CD14-positive monocyte (primary cell): ENCODE measurements at regions not wholly inside any gene's neighbourhood (a gene's known extent, or its start where the extent isn't known, plus 50 kb on each side); places are given as distances from the start of the nearest gene placed in this dataset.

Source experiments
- DNase-seq, 3 donors: peaks; one replicate each; pipeline ENCODE4 v3.0.0-alpha.2; 2011 to 2022
- H2AFZ ChIP-seq: 2 replicates; pipeline ENCODE4 v1.6.0; 2012; ENCODE audit warnings: mild to moderate bottlenecking, low read depth, low read length, inconsistent platforms; ENCODE audit not compliant: insufficient read depth, poor library complexity, severe bottlenecking
- H3K27ac ChIP-seq, 2 donors: 1 replicate in 1 of 2; 2 replicates in 1 of 2; pipeline ENCODE4 v1.5.1; 2012 to 2013; ENCODE audit warnings: low read length in 2 of 2, control low read depth in 1 of 2, inconsistent platforms in 1 of 2, low read depth in 1 of 2, mild to moderate bottlenecking in 1 of 2
- H3K27me3 ChIP-seq, 2 donors: one replicate each; pipeline versions ENCODE4 v1.6.0 to v1.6.1; 2011 to 2013; ENCODE audit warnings: low read length in 2 of 2; ENCODE audit not compliant: control insufficient read depth in 2 of 2, insufficient read depth in 2 of 2
- H3K36me3 ChIP-seq, 2 donors: replicated peaks in 1 of 2; 1 replicate in 1 of 2; 2 replicates in 1 of 2; pipeline versions ENCODE4 v1.5.1 to v1.6.1; 2012 to 2013; ENCODE audit warnings: low read length in 2 of 2, control low read depth in 1 of 2, inconsistent platforms in 1 of 2, mild to moderate bottlenecking in 1 of 2; ENCODE audit not compliant: insufficient read depth in 2 of 2, control insufficient read depth in 1 of 2
- H3K4me1 ChIP-seq, 2 donors: 1 replicate in 1 of 2; 2 replicates in 1 of 2; pipeline versions ENCODE4 v1.5.1 to v1.6.1; 2012 to 2013; ENCODE audit warnings: low read length in 2 of 2, control low read depth in 1 of 2, inconsistent platforms in 1 of 2, mild to moderate bottlenecking in 1 of 2, moderate library complexity in 1 of 2; ENCODE audit not compliant: insufficient read depth in 2 of 2, control insufficient read depth in 1 of 2
- H3K4me2 ChIP-seq: replicated peaks from 2 replicates; pipeline ENCODE3; 2012; ENCODE audit warnings: low read length, moderate library complexity, mild to moderate bottlenecking; ENCODE audit not compliant: poor library complexity, severe bottlenecking; ENCODE audit errors: extremely low read depth
- H3K4me3 ChIP-seq, 3 experiments: fragments of 200-600 bp in 1 of 3; sonication (generic) in 1 of 3; replicated peaks in 1 of 3; 1 replicate in 2 of 3; 2 replicates in 1 of 3; pipeline ENCODE4 v1.5.1; 2011 to 2013; ENCODE audit warnings: low read length in 3 of 3, mild to moderate bottlenecking in 3 of 3, control low read depth in 2 of 3, low read depth in 2 of 3, inconsistent platforms in 1 of 3, moderate library complexity in 1 of 3
- H3K79me2 ChIP-seq: 2 replicates; pipeline ENCODE4 v1.6.0; 2012; ENCODE audit warnings: mild to moderate bottlenecking, control low read depth, inconsistent platforms, low read length, moderate library complexity; ENCODE audit not compliant: insufficient read depth
- H3K9ac ChIP-seq: 2 replicates; pipeline ENCODE4 v1.6.0; 2017; ENCODE audit warnings: low read length, mild to moderate bottlenecking; ENCODE audit not compliant: insufficient read depth, poor library complexity, severe bottlenecking
- H3K9me3 ChIP-seq, 2 donors: replicated peaks in 1 of 2; 1 replicate in 1 of 2; 2 replicates in 1 of 2; pipeline versions ENCODE4 v1.5.1 to v1.6.1; 2012 to 2013; ENCODE audit warnings: low read length in 2 of 2, control low read depth in 1 of 2; ENCODE audit not compliant: control insufficient read depth in 1 of 2, insufficient read depth in 1 of 2
- H4K20me1 ChIP-seq: 2 replicates; pipeline ENCODE4 v1.6.0; 2012; ENCODE audit warnings: mild to moderate bottlenecking, low read length, control low read depth, moderate library complexity; ENCODE audit not compliant: insufficient read depth
- H3K27ac Mint-ChIP-seq, 7 donors: one replicate each; pipeline ENCODE4 v1.8.0; 2020; ENCODE audit warnings: mild to moderate bottlenecking in 7 of 7, mixed read lengths in 7 of 7, moderate library complexity in 6 of 7, inconsistent platforms in 2 of 7
- H3K27me3 Mint-ChIP-seq, 3 donors: one replicate each; pipeline ENCODE4 v1.8.0; 2021 to 2022; ENCODE audit warnings: low read depth in 3 of 3, mild to moderate bottlenecking in 3 of 3, mixed read lengths in 3 of 3, moderate library complexity in 3 of 3, inconsistent platforms in 1 of 3
- H3K36me3 Mint-ChIP-seq, 2 donors: one replicate each; pipeline ENCODE4 v1.8.0; 2020; ENCODE audit warnings: mixed read lengths in 2 of 2, inconsistent platforms in 1 of 2, mild to moderate bottlenecking in 1 of 2
- H3K4me1 Mint-ChIP-seq: one replicate; pipeline ENCODE4 v1.8.0; 2020; ENCODE audit warnings: mild to moderate bottlenecking, mixed read lengths
- H3K4me3 Mint-ChIP-seq, 2 donors: one replicate each; pipeline ENCODE4 v1.8.0; 2020; ENCODE audit warnings: mild to moderate bottlenecking in 2 of 2, mixed read lengths in 2 of 2, moderate library complexity in 1 of 2
- H3K9me3 Mint-ChIP-seq, 7 donors: one replicate each; pipeline ENCODE4 v1.8.0; 2020 to 2022; ENCODE audit warnings: mixed read lengths in 7 of 7, mild to moderate bottlenecking in 6 of 7, moderate library complexity in 6 of 7, inconsistent platforms in 2 of 7
- CTCF ChIP-seq: fragments of 200-600 bp; IDR thresholded peaks from one replicate; pipeline ENCODE4 v1.8.0; 2022; ENCODE audit warnings: antibody characterized with exemption, mild to moderate bottlenecking
- WGBS: methylation state at CpG from one replicate; pipeline ENCODE4 v1.1.5; 2013; ENCODE audit warnings: missing lambda C conversion rate; ENCODE audit not compliant: insufficient coverage; 5-methylcytosine and 5-hydroxymethylcytosine counted together
- intact Hi-C, 2 donors: fragments of 100-400 bp; cut with micrococcal nuclease; formaldehyde crosslinking; loops; one replicate each; pipeline versions ENCODE4 v1.15.0 to v1.15.1; 2023

- Mint-ChIP-seq H3K9me3 (peaks cover 0 to 11% (median 3%) of the 10 kb centered on the region in 7 donors), H3K4me1 (no peaks in the 10 kb centered on the region), H3K27ac (no peak overlapping the region), H3K4me3 (no peak overlapping the region), H3K27me3 (peaks cover 0 to 2% (median 1%) of the 10 kb centered on the region in 3 donors), H3K36me3 (no peaks in the 10 kb centered on the region)
- DNase-seq = no peak
- H3K27ac ChIP-seq = no peak overlapping the region
- no peaks in the 10 kb centered on the region for H3K79me2 ChIP-seq
- no peak overlapping the region for H3K9ac ChIP-seq
- H3K27me3 ChIP-seq = no peaks in the 10 kb centered on the region
- TF ChIP-seq CTCF = no peak
- H3K9me3 ChIP-seq = peaks cover 0 to 2% of the 10 kb centered on the region in 2 donors
- no peak overlapping the region for H3K4me2 ChIP-seq
- no peaks in the 10 kb centered on the region for H4K20me1 ChIP-seq
- intact Hi-C loops = no loop called here
- H3K36me3 ChIP-seq = no peaks in the 10 kb centered on the region
- H2AFZ ChIP-seq = no peak overlapping the region
- no peak overlapping the region for H3K4me3 ChIP-seq
- no CpG with 5 or more reads among the region's 2 CpGs for WGBS
- no peaks in the 10 kb centered on the region for H3K4me1 ChIP-seq
These were observed 153.0 kb downstream of the ICE1 start for GRCh38 chr5:5575461-5575860.

GRCh38 chr5:5573798-5574380 is 151.4 kb downstream of the ICE1 start:
- Histone ChIP-seq H3K9ac (no peak overlapping the region), H3K9me3 (peaks cover 0 to 3% of the 10 kb centered on the region in 2 donors), H3K4me3 (no peak overlapping the region), H3K27me3 (no peaks in the 10 kb centered on the region), H3K79me2 (no peaks in the 10 kb centered on the region), H3K4me2 (no peak overlapping the region), H3K27ac (no peak overlapping the region), H3K4me1 (no peaks in the 10 kb centered on the region), H3K36me3 (no peaks in the 10 kb centered on the region), H4K20me1 (no peaks in the 10 kb centered on the region), H2AFZ (no peak overlapping the region)
- H3K4me3 Mint-ChIP-seq = no peak overlapping the region
- no peak for DNase-seq
- no peak for TF ChIP-seq CTCF
- peaks cover 0 to 8% (median 5%) of the 10 kb centered on the region in 7 donors for H3K9me3 Mint-ChIP-seq
- intact Hi-C loops = no loop called here
- H3K36me3 Mint-ChIP-seq = no peaks in the 10 kb centered on the region
- H3K27ac Mint-ChIP-seq = no peak overlapping the region
- H3K4me1 Mint-ChIP-seq = no peaks in the 10 kb centered on the region
- WGBS = 91% methylated on average over 15 of the region's 15 CpGs
- peaks cover 0 to 1% (median 1%) of the 10 kb centered on the region in 3 donors for H3K27me3 Mint-ChIP-seq
